CD4-positive, alpha-beta memory T cell (primary cell): ENCODE measurements at regions not wholly inside any gene's neighbourhood (a gene's known extent, or its start where the extent isn't known, plus 50 kb on each side); places are given as distances from the start of the nearest gene placed in this dataset.
A peak's percentile ranks its signal among the peaks of the same experiment; 100 is the strongest.

ENCODE experiments used
- CTCF ChIA-PET: fragments of 350-600 bp; sonication (Branson Sonifier 250); formaldehyde crosslinking; loops from one replicate; lab custom pipeline; 2021; ENCODE audit warnings: inconsistent platforms; ENCODE audit not compliant: partially characterized antibody; lab: Charles Lee
- POLR2A ChIA-PET: fragments of 350-600 bp; sonication (Branson Sonifier 250); formaldehyde crosslinking; loops from one replicate; lab custom pipeline; 2021; ENCODE audit not compliant: partially characterized antibody; lab: Charles Lee
- DNase-seq, 5 donors: peaks; one replicate each; pipeline versions ENCODE4 v3.0.0 to v3.0.0-alpha.2; 2020 to 2022; ENCODE audit warnings: mixed read lengths in 1 of 5
- H3K27ac ChIP-seq: one replicate; pipeline ENCODE4 v1.7.0; 2013; ENCODE audit warnings: low read depth, low read length
- H3K27me3 ChIP-seq: 2 replicates; pipeline ENCODE4 v1.7.0; 2013; ENCODE audit warnings: mild to moderate bottlenecking, low read length, moderate library complexity; ENCODE audit not compliant: insufficient read depth
- H3K36me3 ChIP-seq: 2 replicates; pipeline ENCODE4 v1.7.0; 2013; ENCODE audit warnings: mild to moderate bottlenecking, low read length, moderate library complexity; ENCODE audit not compliant: insufficient read depth
- H3K4me1 ChIP-seq: 2 replicates; pipeline ENCODE4 v1.7.0; 2013; ENCODE audit warnings: mild to moderate bottlenecking, low read length, moderate library complexity; ENCODE audit not compliant: insufficient read depth
- H3K4me3 ChIP-seq, 2 donors: one replicate each; pipeline ENCODE4 v1.7.0; 2013; ENCODE audit warnings: low read length in 2 of 2, mild to moderate bottlenecking in 1 of 2
- H3K9me3 ChIP-seq, 2 donors: one replicate each; pipeline ENCODE4 v1.7.0; 2013; ENCODE audit warnings: low read length in 2 of 2, control low read depth in 1 of 2; ENCODE audit not compliant: control insufficient read depth in 1 of 2
- H3K27ac Mint-ChIP-seq, 7 donors: one replicate each; pipeline ENCODE4 v1.8.0; 2020 to 2021; ENCODE audit warnings: mixed read lengths in 7 of 7, mild to moderate bottlenecking in 6 of 7, inconsistent platforms in 3 of 7, moderate library complexity in 3 of 7
- H3K27me3 Mint-ChIP-seq, 2 donors: one replicate each; pipeline ENCODE4 v1.8.0; 2020 to 2021; ENCODE audit warnings: mixed read lengths in 2 of 2
- H3K36me3 Mint-ChIP-seq, 2 donors: one replicate each; pipeline ENCODE4 v1.8.0; 2020 to 2021; ENCODE audit warnings: mixed read lengths in 2 of 2, inconsistent platforms in 1 of 2, mild to moderate bottlenecking in 1 of 2
- H3K4me1 Mint-ChIP-seq, 4 donors: one replicate each; pipeline ENCODE4 v1.8.0; 2020 to 2021; ENCODE audit warnings: mixed read lengths in 4 of 4, mild to moderate bottlenecking in 1 of 4
- H3K4me3 Mint-ChIP-seq, 8 donors: one replicate each; pipeline ENCODE4 v1.8.0; 2020 to 2021; ENCODE audit warnings: mixed read lengths in 8 of 8, mild to moderate bottlenecking in 7 of 8, moderate library complexity in 6 of 8, inconsistent platforms in 3 of 8
- H3K9me3 Mint-ChIP-seq, 8 donors: one replicate each; pipeline ENCODE4 v1.8.0; 2020 to 2021; ENCODE audit warnings: mixed read lengths in 8 of 8, mild to moderate bottlenecking in 5 of 8, inconsistent platforms in 3 of 8, moderate library complexity in 1 of 8
- intact Hi-C: fragments of 100-400 bp; cut with micrococcal nuclease; formaldehyde crosslinking; loops from one replicate; pipeline ENCODE4 v1.15.1; 2023

- Mint-ChIP-seq H3K27me3 (peaks cover 9 to 25% of the 10 kb centered on the region in 2 donors), H3K36me3 (no peaks in the 10 kb centered on the region), H3K4me1 (peaks cover 0 to 7% (median 3%) of the 10 kb centered on the region in 4 donors), H3K4me3 (no peak overlapping the region), H3K27ac (peak overlapping the region in 1 of 7 donors; percentile 38), H3K9me3 (no peaks in the 10 kb centered on the region)
- H3K27ac ChIP-seq: no peak overlapping the region
- H3K36me3 ChIP-seq: no peaks in the 10 kb centered on the region
- ChIA-PET CTCF (no interaction called here), POLR2A (no interaction called here)
- H3K27me3 ChIP-seq: no peaks in the 10 kb centered on the region
- no peaks in the 10 kb centered on the region for H3K4me1 ChIP-seq
- intact Hi-C loops: no loop called here
- H3K4me3 ChIP-seq: no peak overlapping the region
- no peak for DNase-seq
- no peaks in the 10 kb centered on the region for H3K9me3 ChIP-seq
Observed at GRCh38 chr15:69631005-69631404, 178.4 kb downstream of the RPLP1 start.

- no peaks in the 10 kb centered on the region for H3K36me3 ChIP-seq
- H3K4me3 ChIP-seq: no peak overlapping the region
- no peak for DNase-seq
- Mint-ChIP-seq H3K4me3 (no peak overlapping the region), H3K36me3 (no peaks in the 10 kb centered on the region), H3K27ac (no peak overlapping the region), H3K27me3 (peaks cover 9 to 22% of the 10 kb centered on the region in 2 donors), H3K4me1 (peaks cover 0 to 7% (median 5%) of the 10 kb centered on the region in 4 donors), H3K9me3 (no peaks in the 10 kb centered on the region)
- intact Hi-C loops: no loop called here
- no peaks in the 10 kb centered on the region for H3K4me1 ChIP-seq
- ChIA-PET CTCF (no interaction called here), POLR2A (no interaction called here)
- no peak overlapping the region for H3K27ac ChIP-seq
- no peaks in the 10 kb centered on the region for H3K9me3 ChIP-seq
- no peaks in the 10 kb centered on the region for H3K27me3 ChIP-seq
Observed at GRCh38 chr15:69631978-69632377, 179.4 kb downstream of the RPLP1 start.

- H3K27ac ChIP-seq: no peak overlapping the region
- Mint-ChIP-seq H3K36me3 (no peaks in the 10 kb centered on the region), H3K9me3 (peaks cover 0 to under 1% (median 0%) of the 10 kb centered on the region in 8 donors), H3K27me3 (peaks cover 8 to 14% of the 10 kb centered on the region in 2 donors), H3K4me3 (no peak overlapping the region), H3K4me1 (peaks cover 0 to 4% (median 4%) of the 10 kb centered on the region in 4 donors), H3K27ac (no peak overlapping the region)
- H3K36me3 ChIP-seq: no peaks in the 10 kb centered on the region
- no peaks in the 10 kb centered on the region for H3K4me1 ChIP-seq
- POLR2A ChIA-PET: no interaction called here
- CTCF ChIA-PET: no interaction called here
- H3K4me3 ChIP-seq: no peak overlapping the region
- no peaks in the 10 kb centered on the region for H3K27me3 ChIP-seq
- intact Hi-C loops: no loop called here
- no peak for DNase-seq
- H3K9me3 ChIP-seq: no peaks in the 10 kb centered on the region
Observed at GRCh38 chr15:69634860-69635259, 182.2 kb downstream of the RPLP1 start.

GRCh38 chr15:69636169-69636915, 183.7 kb downstream of the RPLP1 start:
- Mint-ChIP-seq H3K4me3 (no peak overlapping the region), H3K9me3 (peaks cover 0 to 12% (median 7%) of the 10 kb centered on the region in 8 donors), H3K36me3 (no peaks in the 10 kb centered on the region), H3K4me1 (peaks cover 0 to 4% (median 0%) of the 10 kb centered on the region in 4 donors), H3K27me3 (peaks cover 3 to 5% of the 10 kb centered on the region in 2 donors), H3K27ac (no peak overlapping the region)
- Histone ChIP-seq H3K27me3 (no peaks in the 10 kb centered on the region), H3K4me3 (no peak overlapping the region), H3K4me1 (no peaks in the 10 kb centered on the region), H3K9me3 (no peaks in the 10 kb centered on the region), H3K27ac (no peak overlapping the region), H3K36me3 (no peaks in the 10 kb centered on the region)
- DNase-seq: no peak
- POLR2A ChIA-PET: no interaction called here
- intact Hi-C loops: no loop called here
- CTCF ChIA-PET: no interaction called here

- H3K4me1 ChIP-seq: no peaks in the 10 kb centered on the region
- POLR2A ChIA-PET: no interaction called here
- no peaks in the 10 kb centered on the region for H3K36me3 Mint-ChIP-seq
- H3K9me3 ChIP-seq: no peaks in the 10 kb centered on the region
- peaks cover 0 to 20% (median 10%) of the 10 kb centered on the region in 8 donors for H3K9me3 Mint-ChIP-seq
- intact Hi-C loops: no loop called here
- peaks cover 1 to 2% of the 10 kb centered on the region in 2 donors for H3K27me3 Mint-ChIP-seq
- no peak overlapping the region for H3K4me3 ChIP-seq
- H3K27ac Mint-ChIP-seq: no peak overlapping the region
- CTCF ChIA-PET: no interaction called here
- no peak overlapping the region for H3K4me3 Mint-ChIP-seq
- no peaks in the 10 kb centered on the region for H3K36me3 ChIP-seq
- H3K27ac ChIP-seq: no peak overlapping the region
- H3K4me1 Mint-ChIP-seq: peaks cover 0 to 4% (median 0%) of the 10 kb centered on the region in 4 donors
- no peak for DNase-seq
- H3K27me3 ChIP-seq: no peaks in the 10 kb centered on the region
Observed at GRCh38 chr15:69637818-69638217, 185.2 kb downstream of the RPLP1 start.

- CTCF ChIA-PET: no interaction called here
Observed at GRCh38 chr15:69643476-69643875, 190.9 kb downstream of the RPLP1 start.

GRCh38 chr15:69643971-69644370, 191.4 kb downstream of the RPLP1 start:
- no peaks in the 10 kb centered on the region for H3K27me3 Mint-ChIP-seq
- peaks cover 5 to 11% (median 8%) of the 10 kb centered on the region in 4 donors for H3K4me1 Mint-ChIP-seq
- Histone ChIP-seq H3K4me1 (no peaks in the 10 kb centered on the region), H3K36me3 (no peaks in the 10 kb centered on the region), H3K27ac (no peak overlapping the region), H3K27me3 (no peaks in the 10 kb centered on the region), H3K4me3 (no peak overlapping the region), H3K9me3 (no peaks in the 10 kb centered on the region)
- POLR2A ChIA-PET: no interaction called here
- DNase-seq: no peak
- intact Hi-C loops: no loop called here
- no peak overlapping the region for H3K4me3 Mint-ChIP-seq
- H3K9me3 Mint-ChIP-seq: peaks cover 0 to 20% (median 10%) of the 10 kb centered on the region in 8 donors
- H3K27ac Mint-ChIP-seq: peak overlapping the region in 1 of 7 donors; percentile 22
- no peaks in the 10 kb centered on the region for H3K36me3 Mint-ChIP-seq
- CTCF ChIA-PET: no interaction called here

More at GRCh38 chr15:69643476-69643875, 190.9 kb downstream of the RPLP1 start:
- Histone ChIP-seq H3K9me3 (no peaks in the 10 kb centered on the region), H3K36me3 (no peaks in the 10 kb centered on the region), H3K27ac (no peak overlapping the region), H3K4me1 (no peaks in the 10 kb centered on the region), H3K27me3 (no peaks in the 10 kb centered on the region), H3K4me3 (no peak overlapping the region)
- no peak overlapping the region for H3K27ac Mint-ChIP-seq
- peaks cover 2 to 6% (median 6%) of the 10 kb centered on the region in 4 donors for H3K4me1 Mint-ChIP-seq
- POLR2A ChIA-PET: no interaction called here
- H3K4me3 Mint-ChIP-seq: no peak overlapping the region
- no peaks in the 10 kb centered on the region for H3K27me3 Mint-ChIP-seq
- no peak for DNase-seq
- intact Hi-C loops: no loop called here
- H3K36me3 Mint-ChIP-seq: no peaks in the 10 kb centered on the region
- H3K9me3 Mint-ChIP-seq: peaks cover 0 to 20% (median 10%) of the 10 kb centered on the region in 8 donors
